ENCODE measurements at regions not wholly inside any gene's neighbourhood (a gene's known extent, or its start where the extent isn't known, plus 50 kb on each side); places are given as distances from the start of the nearest gene placed in this dataset.

- ChIA-PET POLR2A (ENCODE audit: partially characterized antibody) (interaction anchor here (0.6 to 1.1 kb wide), 3 partner anchors 11 to 81 kb away, joined by 3 read pairs; no protein-coding TSS in a partner anchor), CTCF (ENCODE audit: partially characterized antibody) (interaction anchor here (0.6 to 1.5 kb wide), 3 partner anchors 12 to 47 kb away, joined by 3 to 9 read pairs (median 3); no protein-coding TSS in a partner anchor)
- FAIRE-seq (no peak), DNase-seq (ENCODE audit: low read depth in 1 of 2, low spot score in 2 of 2) (no peak)
- no peak overlapping the region for H2BK5ac ChIP-seq (ENCODE audit: low read depth, low read length)
- no peaks in the 10 kb centered on the region for H3K79me2 ChIP-seq (ENCODE audit: control insufficient read depth in 1 of 2, insufficient read depth in 2 of 2, low read length in 2 of 2)
- no peak overlapping the region for H4K91ac ChIP-seq (replicated peaks; ENCODE audit: insufficient read length, low read length)
- H2AFZ ChIP-seq (ENCODE audit: low read length): peak overlapping the region; percentile 88; the same call in 1 of the 2 replicates
- H3K9me3 ChIP-seq (ENCODE audit: insufficient read depth in 2 of 2, low read depth in 1 of 2, low read length in 1 of 2): no peaks in the 10 kb centered on the region
- no peaks in the 10 kb centered on the region for H3K79me1 ChIP-seq (ENCODE audit: low read depth, low read length)
- no peak overlapping the region for H3K18ac ChIP-seq (ENCODE audit: extremely low read depth, low read length)
- H3K4me3 ChIP-seq (ENCODE audit: extremely low read depth in 1 of 4, insufficient read depth in 2 of 4, low read depth in 3 of 4, low read length in 4 of 4): no peak overlapping the region
- no peak overlapping the region for H2AK5ac ChIP-seq (ENCODE audit: low read depth, low read length)
- H4K5ac ChIP-seq (ENCODE audit: insufficient read length, low read depth, low read length): no peak overlapping the region
- no peaks in the 10 kb centered on the region; a peak in 1 of 7 replicates for H3K4me1 ChIP-seq (replicated peaks in 1 of 4; ENCODE audit: control insufficient read depth in 3 of 4, insufficient read depth in 4 of 4, low read length in 3 of 4)
- no peak overlapping the region for H2BK12ac ChIP-seq (ENCODE audit: low read depth, low read length)
- no peaks in the 10 kb centered on the region for H4K20me1 ChIP-seq (replicated peaks in 1 of 2; ENCODE audit: control insufficient read depth in 1 of 2, insufficient read depth in 2 of 2, low read length in 2 of 2)
- no peak overlapping the region for H3K14ac ChIP-seq (ENCODE audit: insufficient read length)
- H3K4ac ChIP-seq (replicated peaks; ENCODE audit: insufficient read length, low read depth, low read length): no peak overlapping the region
- H3K27ac ChIP-seq (ENCODE audit: low read depth, low read length): no peak overlapping the region
- H3K23ac ChIP-seq (ENCODE audit: insufficient read length): no peak overlapping the region
- no peak overlapping the region for H3K9ac ChIP-seq (replicated peaks in 1 of 4; ENCODE audit: extremely low read depth in 1 of 4, low read depth in 3 of 4, low read length in 3 of 4)
- H4K8ac ChIP-seq (ENCODE audit: extremely low read depth, insufficient read depth, low read length): no peak overlapping the region
- no peaks in the 10 kb centered on the region for H3K27me3 ChIP-seq (replicated peaks in 1 of 4; ENCODE audit: control insufficient read depth in 3 of 4, extremely low read depth in 1 of 4, insufficient read depth in 3 of 4, low read length in 3 of 4)
- no peak overlapping the region for H2BK20ac ChIP-seq (ENCODE audit: low read length)
- TF ChIP-seq RFX5 (IDR thresholded peaks at IDR 0.05; ENCODE audit: borderline replicate concordance, low read depth, low read length) (no peak), SRF (IDR thresholded peaks at IDR 0.05; ENCODE audit: low read depth, low read length) (no peak), CEBPB (IDR thresholded peaks at IDR 0.05; ENCODE audit: low read depth, low read length) (no peak), PHF8 (conservative IDR thresholded peaks at IDR 0.05; ENCODE audit: low read depth, low read length) (no peak), RAD21 (IDR thresholded peaks at IDR 0.05 in 1 of 2, conservative IDR thresholded peaks at IDR 0.05 in 1 of 2; ENCODE audit: low read depth in 2 of 2, low read length in 2 of 2) (no peak), CHD1 (IDR thresholded peaks at IDR 0.05; ENCODE audit: low read depth, low read length) (no peak)
- H2BK120ac ChIP-seq (replicated peaks; ENCODE audit: low read depth, low read length): no peak overlapping the region
- no peak overlapping the region for H2BK15ac ChIP-seq (ENCODE audit: low read length)
- H3K56ac ChIP-seq (replicated peaks; ENCODE audit: insufficient read length, low read depth, low read length): no peak overlapping the region
- H3K36me3 ChIP-seq (ENCODE audit: control insufficient read depth in 2 of 4, insufficient read depth in 4 of 4, low read length in 3 of 4): no peaks in the 10 kb centered on the region
- no peak overlapping the region for H3K4me2 ChIP-seq (ENCODE audit: insufficient read depth in 1 of 2, low read depth in 2 of 2, low read length in 2 of 2)
- 88% methylated on average over 13 of the region's 13 CpGs; no CpG with 5 or more reads in 1 of the 2 experiments for WGBS, 2 experiments (ENCODE audit: extremely low coverage in 1 of 2, insufficient coverage in 1 of 2, insufficient read length in 1 of 2, insufficient replicate concordance in 2 of 2, low coverage in 1 of 2, low lambda C conversion rate in 2 of 2, missing lambda C conversion rate in 1 of 2)
- no peaks in the 10 kb centered on the region for H3K23me2 ChIP-seq (ENCODE audit: low read depth, low read length)
Observed at GRCh38 chr1:113231866-113232265, 158.4 kb upstream of the MAGI3 start.

Data from H1 (cell line).